ENCODE measurements at regions not wholly inside any gene's neighbourhood (a gene's known extent, or its start where the extent isn't known, plus 50 kb on each side); places are given as distances from the start of the nearest gene placed in this dataset.

DNA sequence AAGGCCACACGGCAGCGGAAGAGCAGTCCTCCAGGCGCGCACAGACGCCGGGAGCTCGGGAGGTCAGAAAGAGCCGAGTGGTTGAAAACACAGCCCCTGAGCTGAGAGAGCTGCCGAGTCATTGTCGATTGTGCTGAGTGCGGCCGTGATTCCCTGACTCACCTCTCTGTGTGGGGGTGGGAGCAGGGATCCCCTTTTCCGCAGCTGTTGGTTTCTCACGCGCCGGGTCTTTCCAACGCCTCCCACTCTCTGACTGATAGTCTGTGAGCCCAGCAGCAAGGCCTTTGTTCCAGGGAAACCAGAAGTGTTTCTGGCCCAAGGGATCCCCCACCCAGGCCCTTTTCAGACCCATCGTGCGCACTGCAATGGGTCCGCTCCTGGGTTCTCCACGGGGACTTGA, 97.3 kb downstream of the MRPL36 start:
- no peaks in the 10 kb centered on the region for H3K36me3 ChIP-seq
- no peaks in the 10 kb centered on the region for H3K4me1 ChIP-seq
- H3K9me3 ChIP-seq = no peaks in the 10 kb centered on the region
- H3K27me3 ChIP-seq = no peaks in the 10 kb centered on the region
- H3K4me3 ChIP-seq = no peak overlapping the region
- TF ChIP-seq POLR2A (IDR thresholded peaks at IDR 0.05) (no peak), POLR2AphosphoS5 (IDR thresholded peaks at IDR 0.05; ENCODE audit: insufficient read depth in 1 of 2, low read depth in 1 of 2) (no peak), CTCF (IDR thresholded peaks at IDR 0.05) (no peak)
- intact Hi-C loops (cut with DNase I) = no loop called here
- H3K27ac ChIP-seq = no peak overlapping the region
- DNase-seq (ENCODE audit: extremely low spot score in 2 of 2) = no peak

DNA sequence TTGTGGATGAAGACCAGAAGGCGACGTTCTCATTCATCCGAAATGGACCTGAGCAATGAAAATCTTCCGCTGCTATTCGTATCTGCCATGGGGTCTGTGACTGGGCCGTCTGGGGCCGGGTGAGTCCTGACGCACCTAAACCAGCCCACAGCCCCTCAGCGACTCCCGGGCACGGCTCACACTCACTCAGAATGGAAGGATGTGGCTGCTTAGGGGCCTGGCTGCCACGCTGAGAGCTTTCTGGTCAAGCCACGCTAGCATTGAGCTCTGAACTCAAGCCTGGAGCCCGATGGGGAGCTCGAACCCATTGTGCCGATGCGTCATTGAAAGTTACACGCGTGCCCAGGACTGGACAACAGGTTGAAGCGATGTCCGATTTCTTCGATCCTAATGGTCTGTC, 97.8 kb downstream of the MRPL36 start:
- intact Hi-C loops (cut with DNase I) = no loop called here
- H3K27ac ChIP-seq = no peak overlapping the region
- no peak overlapping the region for H3K4me3 ChIP-seq
- no peak for TF ChIP-seq POLR2A (IDR thresholded peaks at IDR 0.05)
- no peak for TF ChIP-seq POLR2AphosphoS5 (IDR thresholded peaks at IDR 0.05; ENCODE audit: insufficient read depth in 1 of 2, low read depth in 1 of 2)
- TF ChIP-seq CTCF (IDR thresholded peaks at IDR 0.05) = no peak
- H3K36me3 ChIP-seq = no peaks in the 10 kb centered on the region
- no peaks in the 10 kb centered on the region for H3K9me3 ChIP-seq
- H3K4me1 ChIP-seq = no peaks in the 10 kb centered on the region
- H3K27me3 ChIP-seq = no peaks in the 10 kb centered on the region
- DNase-seq (ENCODE audit: extremely low spot score in 2 of 2) = no peak

DNA sequence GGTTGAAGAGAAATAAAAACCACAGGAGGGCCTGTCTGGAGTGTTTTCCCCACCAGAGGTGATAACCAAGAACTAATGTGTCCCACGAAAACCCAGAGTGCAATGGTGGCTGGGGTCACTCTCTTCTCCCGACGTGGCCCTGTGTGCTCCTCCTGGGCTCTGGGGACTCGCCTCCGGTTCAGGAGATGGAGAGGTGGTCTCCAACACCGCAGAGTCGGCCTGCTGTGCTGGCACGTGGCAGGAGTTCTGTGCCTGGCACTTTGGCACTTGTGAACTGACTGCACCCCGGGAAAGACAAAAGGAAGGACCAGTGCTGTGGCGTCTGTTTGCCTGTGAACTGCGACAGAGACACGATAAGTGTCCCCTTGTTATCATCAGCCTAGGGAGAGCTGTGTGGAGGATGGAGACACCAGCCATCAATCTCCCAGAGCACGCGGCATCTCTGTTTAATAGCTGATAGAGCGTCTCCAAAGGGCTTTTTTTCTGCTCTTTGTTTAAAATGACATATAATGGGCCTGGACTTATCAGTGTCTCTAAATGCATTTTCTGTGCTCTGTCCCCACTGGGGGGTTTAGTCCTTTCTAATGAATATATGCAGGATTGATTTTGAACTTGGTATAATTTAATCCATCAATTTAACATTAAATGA, 98.3 kb downstream of the MRPL36 start:
- no peak overlapping the region for H3K27ac ChIP-seq
- H3K36me3 ChIP-seq = no peaks in the 10 kb centered on the region
- no peaks in the 10 kb centered on the region for H3K9me3 ChIP-seq
- H3K27me3 ChIP-seq = no peaks in the 10 kb centered on the region
- no peaks in the 10 kb centered on the region for H3K4me1 ChIP-seq
- H3K4me3 ChIP-seq = no peak overlapping the region
- DNase-seq (ENCODE audit: extremely low spot score in 2 of 2) = no peak
- intact Hi-C loops (cut with DNase I) = no loop called here
- TF ChIP-seq POLR2AphosphoS5 (IDR thresholded peaks at IDR 0.05; ENCODE audit: insufficient read depth in 1 of 2, low read depth in 1 of 2) (no peak), CTCF (IDR thresholded peaks at IDR 0.05) (no peak), POLR2A (IDR thresholded peaks at IDR 0.05) (no peak)

- H3K36me3 ChIP-seq = no peaks in the 10 kb centered on the region
- no peaks in the 10 kb centered on the region for H3K27me3 ChIP-seq
- H3K4me3 ChIP-seq = no peak overlapping the region
- no peak overlapping the region for H3K27ac ChIP-seq
- no peak for TF ChIP-seq POLR2AphosphoS5 (IDR thresholded peaks at IDR 0.05; ENCODE audit: insufficient read depth in 1 of 2, low read depth in 1 of 2)
- TF ChIP-seq POLR2A (IDR thresholded peaks at IDR 0.05) = no peak
- no peak for TF ChIP-seq CTCF (IDR thresholded peaks at IDR 0.05)
- no peak for DNase-seq (ENCODE audit: extremely low spot score in 2 of 2)
- H3K4me1 ChIP-seq = no peaks in the 10 kb centered on the region
- intact Hi-C loops (cut with DNase I) = no loop called here
- H3K9me3 ChIP-seq = no peaks in the 10 kb centered on the region
Measured at GRCh38 chr5:1699394-1699793, 100.2 kb downstream of the MRPL36 start.

- Histone ChIP-seq H3K4me1 (no peaks in the 10 kb centered on the region), H3K4me3 (no peak overlapping the region), H3K36me3 (no peaks in the 10 kb centered on the region), H3K27me3 (no peaks in the 10 kb centered on the region), H3K27ac (no peak overlapping the region), H3K9me3 (no peaks in the 10 kb centered on the region)
- intact Hi-C loops (cut with DNase I) = no loop called here
- TF ChIP-seq CTCF (IDR thresholded peaks at IDR 0.05) (no peak), POLR2AphosphoS5 (IDR thresholded peaks at IDR 0.05; ENCODE audit: insufficient read depth in 1 of 2, low read depth in 1 of 2) (no peak), POLR2A (IDR thresholded peaks at IDR 0.05) (no peak)
- DNase-seq (ENCODE audit: extremely low spot score in 2 of 2) = no peak
Measured at GRCh38 chr5:1698589-1699316, 100.9 kb downstream of the MRPL36 start.
